ENCODE measurements at regions not wholly inside any gene's neighbourhood (a gene's known extent, or its start where the extent isn't known, plus 50 kb on each side); places are given as distances from the start of the nearest gene placed in this dataset.
"Not testable (repeated sequence)": the region's sequence is repeated elsewhere in the genome, so short reads cannot be mapped to it uniquely, and the experiment has no call there.

DNA sequence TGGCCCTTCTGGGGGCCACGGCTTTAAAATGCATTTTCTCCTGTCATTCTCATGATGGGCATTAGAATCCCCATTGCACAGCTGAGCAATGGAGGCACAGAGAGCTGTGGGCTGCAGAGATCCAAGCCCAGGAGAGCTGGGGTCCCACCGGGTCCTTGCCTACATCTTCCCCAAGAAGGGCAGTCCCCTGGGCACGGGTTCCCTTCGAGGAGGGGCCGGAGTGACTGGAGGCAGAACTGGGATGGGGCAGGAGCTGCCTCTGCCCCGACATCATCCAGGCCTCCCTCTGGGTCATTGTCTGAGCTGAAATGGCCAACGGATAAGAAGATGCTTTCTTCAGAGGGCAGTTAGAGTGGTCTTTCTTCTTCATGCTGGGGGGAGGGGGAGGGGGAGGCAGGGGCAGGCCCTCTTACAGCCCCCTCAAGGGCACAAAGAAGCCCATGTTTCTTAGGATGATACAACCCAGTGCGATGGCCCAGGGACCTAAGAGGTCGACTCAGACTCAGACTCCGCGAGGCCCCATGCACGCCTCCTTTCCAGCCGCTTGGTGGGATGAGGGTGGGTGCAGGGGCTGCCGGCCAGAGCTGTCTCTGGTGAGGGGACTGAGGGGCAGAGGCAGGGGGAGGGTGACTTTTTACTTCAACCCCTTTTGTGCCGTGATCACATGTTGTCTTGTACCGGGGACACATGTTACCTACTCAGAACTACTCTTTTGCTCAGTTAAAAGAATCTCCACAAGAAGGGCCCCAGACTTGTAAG is 112.4 kb upstream of the IRX2 start:
- no peak for DNase-seq (ENCODE audit: low read depth in 2 of 2)

DNA sequence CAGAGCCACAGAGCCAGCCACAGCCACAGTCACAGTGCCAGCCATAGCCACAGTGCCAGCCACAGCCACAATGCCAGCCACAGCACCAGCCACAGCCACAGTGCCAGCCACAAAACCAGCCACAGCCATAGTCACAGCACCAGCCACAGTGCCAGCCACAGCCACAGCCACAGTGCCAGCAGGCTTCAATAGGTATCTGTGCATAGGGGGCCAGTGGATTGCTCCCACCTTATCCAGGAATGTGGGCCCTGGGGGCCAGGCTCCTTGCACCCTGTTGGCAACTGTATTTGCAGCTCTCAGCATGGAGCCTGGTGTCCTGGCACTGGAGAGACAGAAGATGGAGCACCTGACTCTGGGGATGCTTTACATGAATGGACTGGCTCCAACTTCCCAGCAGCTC is 111.7 kb upstream of the IRX2 start:
- no peak for DNase-seq (ENCODE audit: low read depth in 2 of 2)

- not testable (repeated sequence) for DNase-seq (ENCODE audit: low read depth in 2 of 2)
These were observed 110.7 kb upstream of the IRX2 start for GRCh38 chr5:2862176-2862575.

DNA sequence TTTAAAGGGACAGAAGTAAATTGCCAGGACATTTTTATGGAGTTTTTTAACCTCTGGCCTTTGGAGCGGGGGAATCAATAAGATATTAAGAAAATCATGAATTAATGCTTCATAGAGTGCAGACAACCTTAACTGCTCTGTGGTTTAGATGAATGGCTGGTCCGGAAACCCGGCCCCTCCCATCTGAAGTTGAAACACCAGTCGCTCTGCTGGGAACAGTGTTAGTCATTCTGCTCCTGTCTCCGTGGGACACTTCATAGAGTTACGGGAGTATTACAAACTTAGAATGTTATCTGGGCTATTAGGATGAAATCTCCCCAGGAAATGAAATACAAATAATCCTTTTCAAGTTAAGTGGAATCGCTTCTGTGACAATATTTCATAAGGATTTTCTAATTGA is 110.1 kb upstream of the IRX2 start:
- DNase-seq (ENCODE audit: low read depth in 2 of 2) = no peak

DNA sequence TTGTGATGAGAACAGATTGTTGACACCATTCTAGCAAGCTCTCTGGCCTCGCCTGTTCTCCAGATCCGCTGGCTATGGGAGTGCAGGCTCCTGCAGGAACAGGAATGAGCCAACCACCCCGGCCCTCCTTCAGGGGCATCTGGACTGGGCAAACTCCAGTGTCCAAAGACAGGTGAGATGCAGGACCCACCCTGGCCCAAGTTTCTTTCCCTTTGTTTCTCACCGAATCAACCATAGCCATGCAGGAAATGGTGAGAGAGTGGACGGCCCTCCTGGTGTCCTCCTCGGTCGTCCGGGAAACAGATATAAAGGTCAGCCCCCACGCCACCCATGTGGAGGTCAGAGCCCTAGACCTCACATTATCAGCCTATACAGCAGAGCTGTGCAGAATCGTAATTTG is 108.6 kb upstream of the IRX2 start:
- no peak for DNase-seq (ENCODE audit: low read depth in 2 of 2)

DNA sequence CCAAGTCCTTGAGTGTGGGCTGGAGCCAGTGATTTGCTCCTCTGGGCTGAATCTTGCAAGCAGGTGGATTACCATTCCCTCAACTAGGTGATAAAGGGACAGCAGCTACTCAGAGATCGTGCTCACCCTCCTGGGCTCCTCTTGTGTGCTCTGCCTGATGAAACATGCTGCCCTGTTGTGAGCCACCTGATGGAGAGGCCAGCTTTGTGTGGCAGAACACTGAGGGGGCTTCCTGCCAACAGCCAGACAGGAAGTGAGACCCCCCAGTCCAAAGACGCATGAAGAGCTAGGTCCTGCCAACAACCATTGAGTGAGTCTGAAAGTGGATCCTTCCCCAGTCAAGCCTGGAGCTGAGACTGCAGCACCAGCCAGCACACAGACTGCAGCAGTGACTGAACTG is 106.4 kb upstream of the IRX2 start:
- no peak for DNase-seq (ENCODE audit: low read depth in 2 of 2)

DNA sequence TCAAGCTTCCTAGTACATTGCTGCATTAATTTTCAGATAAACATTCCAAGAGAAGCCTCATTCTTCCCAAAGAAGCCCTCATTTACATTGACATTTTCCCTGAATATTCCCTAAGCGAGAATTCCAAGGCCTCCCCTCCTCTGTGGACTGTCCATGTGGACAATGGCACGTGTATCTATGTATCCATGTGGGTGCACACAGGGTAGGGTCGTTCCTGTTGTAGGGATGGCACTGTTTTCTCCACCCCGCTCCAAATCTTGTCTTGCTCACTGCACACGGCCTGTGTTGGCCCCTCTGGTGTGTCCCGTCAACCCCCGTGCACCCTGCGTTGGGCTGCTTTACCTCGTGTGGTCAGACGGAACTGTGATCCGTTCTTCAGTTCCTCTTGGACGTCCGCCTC is 104.7 kb upstream of the IRX2 start:
- no peak for DNase-seq (ENCODE audit: low read depth in 2 of 2)

DNA sequence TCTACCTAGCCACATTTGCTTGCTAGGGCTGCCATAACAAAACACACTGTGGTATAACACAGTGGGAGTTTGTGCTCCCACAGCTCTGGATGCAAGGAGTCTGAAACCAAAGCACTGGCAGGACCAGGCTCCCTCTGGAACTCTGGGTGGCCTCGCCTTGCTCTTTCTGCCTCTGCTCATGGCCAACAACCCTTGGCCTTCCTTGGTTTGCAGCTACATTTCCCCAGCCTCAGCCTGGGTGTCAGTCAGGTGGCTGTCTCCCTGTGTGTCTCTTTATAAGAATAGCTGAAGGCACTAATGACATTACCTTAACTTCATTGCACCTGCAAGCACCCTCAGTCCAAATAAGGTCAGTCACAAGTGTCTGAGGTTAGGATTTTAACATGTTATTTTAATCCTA is 101.0 kb upstream of the IRX2 start:
- DNase-seq (ENCODE audit: low read depth in 2 of 2) = no peak

GRCh38 chr5:2851895-2852294 is 100.4 kb upstream of the IRX2 start:
- no peak for DNase-seq (ENCODE audit: low read depth in 2 of 2)

GRCh38 chr5:2849429-2849828 is 98.0 kb upstream of the IRX2 start:
- DNase-seq (ENCODE audit: low read depth in 2 of 2) = no peak

DNA sequence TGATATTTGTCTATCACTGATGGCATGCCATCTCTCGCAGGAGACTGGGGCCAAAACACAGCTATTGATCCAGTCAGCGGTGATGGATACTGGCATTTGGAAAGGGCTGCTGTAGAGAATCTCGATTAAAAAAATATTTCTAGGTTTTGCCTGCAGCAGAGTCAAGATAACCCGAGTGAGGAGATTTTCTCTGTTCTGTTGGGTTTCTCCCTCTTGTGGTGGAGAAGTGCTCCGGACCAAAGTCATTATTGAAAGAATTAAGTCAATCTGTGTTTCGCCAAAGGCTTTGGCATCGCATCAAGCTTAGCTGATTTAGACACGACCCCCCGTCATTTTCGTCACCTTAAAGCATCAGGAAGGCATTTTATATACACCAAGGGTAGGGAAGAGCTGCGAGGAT is 97.1 kb upstream of the IRX2 start:
- DNase-seq (ENCODE audit: low read depth in 2 of 2) = peak; percentile 3 to 6

DNA sequence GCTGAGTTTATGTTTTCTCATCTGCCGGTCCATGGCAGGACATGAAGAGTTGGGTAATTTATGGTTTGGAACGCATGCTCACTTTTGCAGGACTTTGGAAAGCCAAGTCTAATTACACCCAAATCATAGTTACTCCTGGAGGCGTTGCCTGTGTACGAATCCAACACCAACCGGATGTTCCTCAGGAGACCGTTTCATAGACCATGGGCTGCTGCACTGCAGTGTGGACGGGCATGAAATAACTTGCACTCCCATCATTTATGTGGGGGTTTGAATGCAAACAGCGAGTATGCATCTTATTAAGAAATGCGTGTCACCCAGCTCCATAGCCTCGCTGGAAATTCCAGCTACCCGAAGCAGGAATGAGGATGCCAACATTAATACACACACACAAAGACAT is 96.1 kb upstream of the IRX2 start:
- no peak for DNase-seq (ENCODE audit: low read depth in 2 of 2)

- DNase-seq (ENCODE audit: low read depth in 2 of 2) = no peak
These were observed 89.7 kb upstream of the IRX2 start for GRCh38 chr5:2841208-2841607.

DNA sequence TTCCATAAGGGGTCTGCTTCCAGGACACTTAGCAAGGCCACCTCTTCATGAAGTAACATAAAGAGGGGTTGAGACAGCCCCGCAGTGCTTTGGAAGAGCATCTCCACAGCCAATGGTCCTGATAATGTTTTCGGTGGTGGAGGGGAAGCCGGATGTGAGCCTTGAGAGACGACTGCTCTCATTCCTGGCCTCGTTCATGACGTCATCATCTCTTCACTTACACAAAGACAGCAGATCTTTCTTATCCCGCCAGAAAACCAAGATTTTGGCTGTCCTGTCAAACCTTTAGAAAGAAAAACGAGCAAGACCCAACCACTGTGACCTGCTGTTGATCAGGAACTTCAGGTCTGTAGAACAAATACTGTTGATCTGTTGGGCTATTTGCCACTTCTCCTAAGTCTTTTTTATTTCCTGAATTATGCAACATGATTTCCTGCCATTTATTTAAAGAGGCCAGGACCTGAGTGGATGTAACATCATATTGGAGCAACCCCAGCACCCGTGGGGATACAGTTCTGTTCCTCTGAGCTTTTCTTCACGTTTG is 89.0 kb upstream of the IRX2 start:
- no peak for DNase-seq (ENCODE audit: low read depth in 2 of 2)

GRCh38 chr5:2836133-2836532 is 84.7 kb upstream of the IRX2 start:
- no peak for DNase-seq (ENCODE audit: low read depth in 2 of 2)

GRCh38 chr5:2833556-2833955 is 82.1 kb upstream of the IRX2 start:
- no peak for DNase-seq (ENCODE audit: low read depth in 2 of 2)

DNA sequence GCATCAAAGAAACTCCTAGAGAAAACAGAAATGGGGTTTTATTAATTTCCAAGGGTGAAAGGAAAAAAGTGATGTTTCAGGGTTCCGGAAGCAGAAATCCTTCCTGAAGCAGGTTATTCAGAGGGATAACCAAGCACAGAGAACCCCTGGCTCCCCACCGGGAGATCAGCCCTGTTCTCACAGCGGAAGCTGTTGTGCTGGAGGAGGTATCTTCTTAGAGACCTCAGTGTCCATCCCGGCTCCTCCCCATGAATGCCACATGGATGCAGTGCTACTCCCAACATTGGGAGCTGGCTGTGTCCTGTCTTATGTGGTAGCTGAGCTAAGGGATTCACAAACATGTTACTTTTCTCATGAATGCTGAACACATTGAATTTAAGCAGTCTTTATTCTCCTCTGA is 80.9 kb upstream of the IRX2 start:
- DNase-seq (ENCODE audit: low read depth in 2 of 2) = no peak

GRCh38 chr5:2829239-2829638 is 77.8 kb upstream of the IRX2 start:
- DNase-seq (ENCODE audit: low read depth in 2 of 2) = no peak

DNA sequence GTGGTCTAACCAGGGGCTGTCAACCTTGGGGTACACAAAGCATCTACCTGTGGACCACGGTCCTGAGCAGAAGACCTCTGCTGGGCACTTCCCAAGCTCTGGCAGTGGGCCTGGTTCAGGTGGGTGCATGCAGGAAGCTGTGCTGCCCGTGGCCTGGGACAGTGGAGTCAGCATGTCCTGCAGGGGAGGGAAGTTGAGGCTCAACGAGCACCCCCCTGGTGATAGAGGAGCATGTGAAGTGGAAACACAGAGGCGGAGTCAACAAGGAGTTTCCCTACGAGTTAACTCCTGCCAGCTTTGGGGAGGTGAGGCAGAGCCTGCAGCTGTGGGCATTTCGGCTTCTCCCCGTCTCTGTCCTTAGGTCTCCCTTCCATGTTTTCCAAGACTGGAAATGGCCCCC is 67.5 kb upstream of the IRX2 start:
- no peak for DNase-seq (ENCODE audit: low read depth in 2 of 2)

- DNase-seq (ENCODE audit: low read depth in 2 of 2) = no peak
These were observed 65.6 kb upstream of the IRX2 start for GRCh38 chr5:2817031-2817603.

DNA sequence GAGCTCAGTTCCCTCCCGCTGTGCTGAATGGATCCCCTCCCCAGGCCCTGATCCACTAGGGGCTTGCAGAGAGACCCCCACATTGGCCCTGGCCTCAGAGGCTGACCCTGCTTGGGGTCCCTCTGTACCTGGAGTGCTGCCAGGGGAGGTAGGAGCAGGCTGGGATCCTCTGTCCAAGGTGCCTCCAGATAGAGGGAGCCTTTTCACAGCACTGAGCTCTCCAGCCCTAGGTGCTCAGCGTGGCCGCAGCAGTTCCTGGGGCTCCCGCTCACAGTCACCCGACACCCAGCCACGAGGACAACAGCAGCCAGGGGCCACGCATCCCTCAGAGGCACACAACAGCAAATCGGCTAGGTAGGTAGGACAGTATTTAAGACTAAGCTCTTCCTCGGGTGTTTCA is 62.2 kb upstream of the IRX2 start:
- DNase-seq (ENCODE audit: low read depth in 2 of 2) = no peak

DNA sequence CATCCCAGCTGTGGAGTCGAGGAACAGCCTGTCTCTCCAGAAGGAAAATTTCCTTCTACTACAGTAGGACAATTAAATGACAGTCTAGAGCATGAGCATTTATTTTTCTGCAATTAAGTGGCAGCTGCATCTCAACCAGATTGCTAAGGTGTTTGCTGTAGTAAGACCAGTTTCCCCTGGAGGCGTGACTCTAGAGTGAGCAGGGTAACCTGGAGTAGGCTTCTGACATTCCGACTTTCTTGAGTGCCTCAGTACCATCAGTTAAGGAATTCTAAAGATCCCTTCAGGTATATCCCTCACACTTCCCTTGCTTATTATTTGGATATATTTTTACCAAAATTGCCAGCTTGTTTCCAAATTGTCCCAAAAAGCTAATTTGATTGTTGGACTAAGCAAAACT is 59.2 kb upstream of the IRX2 start:
- DNase-seq (ENCODE audit: low read depth in 2 of 2) = no peak

DNA sequence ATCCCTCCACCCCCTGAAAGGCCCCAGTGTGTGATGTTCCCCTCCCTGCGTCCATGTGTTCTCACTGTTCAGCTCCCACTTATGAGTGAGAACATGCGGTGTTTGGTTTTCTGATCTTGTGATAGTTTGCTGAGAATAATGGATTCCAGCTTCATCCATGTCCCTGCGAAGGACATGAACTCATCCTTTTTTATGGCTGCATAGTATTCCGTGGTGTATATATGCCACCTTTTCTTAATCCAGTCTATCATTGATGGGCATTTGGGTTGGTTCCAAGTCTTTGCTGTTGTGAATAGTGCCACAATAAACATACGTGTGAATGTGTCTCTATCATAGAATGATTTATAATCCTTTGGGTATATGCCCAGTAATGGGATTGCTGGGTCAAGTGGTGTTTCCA is 55.8 kb upstream of the IRX2 start:
- DNase-seq (ENCODE audit: low read depth in 2 of 2) = not testable (repeated sequence)

- no peak for DNase-seq (ENCODE audit: low read depth in 2 of 2)
These were observed 54.7 kb upstream of the IRX2 start for GRCh38 chr5:2806176-2806575.
